Testis (tissue), 2 donors: ENCODE measurements at regions not wholly inside any gene's neighbourhood (a gene's known extent, or its start where the extent isn't known, plus 50 kb on each side); places are given as distances from the start of the nearest gene placed in this dataset.
"Not testable (repeated sequence)": the region's sequence is repeated elsewhere in the genome, so short reads cannot be mapped to it uniquely, and the experiment has no call there.

Experiments
- POLR2A ChIP-seq: fragments of 450-650 bp; IDR thresholded peaks from one replicate; pipeline ENCODE4 v1.6.1; 2017; ENCODE audit warnings: antibody characterized with exemption, mild to moderate bottlenecking, moderate library complexity
- TF ChIP-seq, protein P1 (sequence below), 3 experiments: fragments of 450-650 bp in 2 of 3; fragments of 200-600 bp in 1 of 3; sonication (generic) in 1 of 3; IDR thresholded peaks; one replicate each; pipeline ENCODE4 v1.5.1; 2016 to 2019; ENCODE audit warnings: antibody characterized with exemption in 3 of 3, mild to moderate bottlenecking in 2 of 3, moderate library complexity in 1 of 3

DNA sequence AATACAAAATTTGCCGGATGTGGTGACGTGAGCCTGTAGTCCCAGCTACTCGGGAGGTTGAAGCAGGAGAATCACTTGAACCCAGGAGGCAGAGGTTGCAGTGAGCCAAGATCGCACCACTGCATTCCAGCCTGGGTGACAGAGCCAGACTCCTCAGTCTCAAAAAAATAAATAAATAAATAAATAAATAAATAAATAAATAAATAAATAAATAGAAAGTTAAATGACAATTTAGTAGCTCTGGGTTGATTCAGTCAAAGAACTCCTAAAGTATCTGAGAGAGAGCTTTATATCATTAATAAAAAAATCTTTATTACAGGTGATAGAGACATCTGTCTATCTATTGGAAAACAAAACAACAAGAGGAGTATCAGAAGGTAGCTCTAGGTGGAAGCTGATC, 798.4 kb downstream of the CENPC start:
- not testable (repeated sequence) for TF ChIP-seq POLR2A
- TF ChIP-seq, protein P1, sequence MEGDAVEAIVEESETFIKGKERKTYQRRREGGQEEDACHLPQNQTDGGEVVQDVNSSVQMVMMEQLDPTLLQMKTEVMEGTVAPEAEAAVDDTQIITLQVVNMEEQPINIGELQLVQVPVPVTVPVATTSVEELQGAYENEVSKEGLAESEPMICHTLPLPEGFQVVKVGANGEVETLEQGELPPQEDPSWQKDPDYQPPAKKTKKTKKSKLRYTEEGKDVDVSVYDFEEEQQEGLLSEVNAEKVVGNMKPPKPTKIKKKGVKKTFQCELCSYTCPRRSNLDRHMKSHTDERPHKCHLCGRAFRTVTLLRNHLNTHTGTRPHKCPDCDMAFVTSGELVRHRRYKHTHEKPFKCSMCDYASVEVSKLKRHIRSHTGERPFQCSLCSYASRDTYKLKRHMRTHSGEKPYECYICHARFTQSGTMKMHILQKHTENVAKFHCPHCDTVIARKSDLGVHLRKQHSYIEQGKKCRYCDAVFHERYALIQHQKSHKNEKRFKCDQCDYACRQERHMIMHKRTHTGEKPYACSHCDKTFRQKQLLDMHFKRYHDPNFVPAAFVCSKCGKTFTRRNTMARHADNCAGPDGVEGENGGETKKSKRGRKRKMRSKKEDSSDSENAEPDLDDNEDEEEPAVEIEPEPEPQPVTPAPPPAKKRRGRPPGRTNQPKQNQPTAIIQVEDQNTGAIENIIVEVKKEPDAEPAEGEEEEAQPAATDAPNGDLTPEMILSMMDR (IDR thresholded peaks at IDR 0.05), result not testable (repeated sequence)
